GM19463 (cell line): ENCODE measurements at regions not wholly inside any gene's neighbourhood (a gene's known extent, or its start where the extent isn't known, plus 50 kb on each side); places are given as distances from the start of the nearest gene placed in this dataset.
A peak's percentile ranks its signal among the peaks of the same experiment; 100 is the strongest.

Experiments used
- ATAC-seq: cut with Tn5 transposase; IDR thresholded peaks from one replicate; pipeline ENCODE4 v1.9.1; 2021; ENCODE audit warnings: mild to moderate bottlenecking, moderate library complexity; ENCODE audit not compliant: unreplicated experiment

DNA sequence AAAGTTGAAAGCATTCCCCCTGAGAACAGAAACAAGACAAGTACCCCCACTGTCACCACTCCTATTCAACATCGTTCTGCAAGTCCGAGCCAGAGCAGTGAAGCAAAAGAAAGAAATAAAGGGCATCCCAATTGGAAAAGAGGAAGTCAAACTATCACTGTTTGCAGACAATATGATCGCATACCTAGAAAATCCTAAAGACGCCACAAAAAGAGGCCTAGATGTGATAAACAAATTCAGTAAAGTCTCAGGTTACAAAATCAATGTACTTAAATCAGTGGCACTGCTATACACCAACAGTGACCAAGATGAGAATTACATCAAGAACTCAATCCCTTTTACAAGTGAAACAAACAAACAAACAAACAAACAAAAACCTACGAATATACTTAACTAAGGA, 87.7 kb upstream of the COCH start:
- ATAC-seq, result no peak

DNA sequence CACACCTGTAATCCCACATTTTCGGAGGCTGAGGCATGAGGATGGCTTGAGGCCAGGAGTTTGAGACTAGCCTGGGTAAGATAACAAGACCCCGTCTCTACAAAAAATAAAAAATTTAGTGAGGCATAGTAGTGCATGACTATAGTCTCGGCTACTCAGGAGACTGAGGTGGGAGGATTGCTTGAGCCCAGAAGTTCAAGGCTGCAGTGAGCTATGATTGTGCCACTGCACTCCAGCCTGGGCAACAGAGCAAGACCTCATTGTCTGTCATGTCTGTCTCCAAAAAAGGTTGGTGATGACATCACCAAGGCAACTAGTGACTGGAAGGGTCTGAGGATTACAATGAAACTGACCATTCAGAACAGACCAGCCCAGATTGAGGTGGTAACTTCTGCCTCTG, 83.5 kb upstream of the COCH start:
- no peak for ATAC-seq

DNA sequence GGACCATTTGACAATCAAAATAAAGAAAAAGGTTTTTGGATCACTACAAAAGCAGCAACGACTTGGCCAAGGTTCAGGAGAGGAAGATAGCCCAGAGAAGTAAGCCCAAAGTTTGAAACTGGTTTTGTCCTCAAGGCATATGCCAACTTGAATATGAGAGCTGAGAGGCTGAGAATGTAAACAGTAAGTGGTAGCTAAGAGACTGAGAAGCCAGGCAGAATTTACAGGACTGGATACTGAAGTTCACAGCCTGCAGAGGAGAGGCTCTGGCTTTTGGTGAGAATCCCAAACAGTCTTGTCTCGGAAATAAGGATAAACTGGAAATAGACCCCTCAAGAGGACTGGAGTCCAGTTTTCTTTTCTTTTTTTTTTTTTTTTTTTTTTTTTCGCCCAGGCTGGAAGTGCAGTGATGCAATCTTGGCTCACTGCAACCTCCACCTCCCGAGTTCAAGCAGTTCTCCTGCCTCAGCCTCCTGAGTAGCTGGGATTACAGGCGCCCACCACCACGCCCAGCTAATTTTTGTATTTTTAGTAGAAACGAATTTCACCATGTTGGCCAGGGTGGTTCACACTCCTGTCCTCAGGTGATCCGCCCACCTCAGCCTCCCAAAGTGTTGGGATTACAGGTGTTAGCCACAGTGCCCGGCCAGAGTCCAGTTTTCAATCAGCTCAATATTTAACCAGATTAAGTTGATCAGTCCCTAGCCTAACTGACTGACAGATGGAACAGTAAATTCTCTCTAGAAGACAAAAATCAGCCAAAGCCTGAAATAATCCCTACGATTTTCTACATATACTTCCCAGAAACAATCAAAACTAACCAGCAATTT, 82.6 kb upstream of the COCH start:
- no peak for ATAC-seq

GRCh38 chr14:30796707-30797106, 77.7 kb upstream of the COCH start:
- ATAC-seq, result no peak

- no peak for ATAC-seq
These were observed 75.8 kb upstream of the COCH start for GRCh38 chr14:30798516-30798915.

GRCh38 chr14:30798961-30799360, 75.4 kb upstream of the COCH start:
- no peak for ATAC-seq

GRCh38 chr14:30799933-30800332, 74.4 kb upstream of the COCH start:
- ATAC-seq, result peak; percentile 44

DNA sequence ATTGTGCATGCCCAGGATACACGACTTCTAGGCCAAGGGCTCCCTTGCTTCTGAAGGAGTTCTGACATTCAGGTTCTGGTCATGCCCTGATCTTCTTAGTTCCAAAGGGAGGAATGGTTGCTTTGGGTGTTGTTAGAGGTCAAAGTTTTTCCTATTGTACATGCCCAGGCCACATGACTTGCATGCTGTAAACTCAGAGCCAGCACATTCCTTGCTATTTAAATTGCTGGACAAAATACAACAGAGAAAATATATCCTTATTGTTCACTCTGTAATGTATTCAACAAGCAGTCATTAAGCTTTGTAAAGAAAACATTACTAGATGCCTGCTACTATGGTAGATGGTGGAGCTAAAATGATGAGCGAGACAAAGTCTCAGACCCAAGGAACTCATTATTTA, 71.2 kb upstream of the COCH start:
- ATAC-seq, result no peak

- no peak for ATAC-seq
These were observed 69.1 kb upstream of the COCH start for GRCh38 chr14:30805284-30805683.

DNA sequence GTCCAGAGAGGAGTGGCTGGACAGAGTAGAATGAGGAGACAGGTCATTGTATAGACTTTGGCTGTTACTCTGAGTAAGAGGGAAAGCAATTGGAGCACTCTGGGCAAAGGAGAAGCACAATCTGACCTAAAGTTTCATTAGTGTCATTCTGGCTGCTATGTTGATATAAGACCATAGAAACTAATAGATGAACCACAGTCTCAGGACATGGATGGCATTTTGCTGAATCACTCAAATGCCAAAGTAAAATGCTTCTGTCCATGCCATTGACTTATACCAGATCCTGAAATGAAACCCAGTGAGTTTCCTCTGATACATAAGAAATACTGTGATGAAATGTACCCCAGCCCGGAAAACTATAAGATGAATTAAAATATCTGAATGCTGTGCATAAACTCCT, 65.8 kb upstream of the COCH start:
- ATAC-seq, result no peak

DNA sequence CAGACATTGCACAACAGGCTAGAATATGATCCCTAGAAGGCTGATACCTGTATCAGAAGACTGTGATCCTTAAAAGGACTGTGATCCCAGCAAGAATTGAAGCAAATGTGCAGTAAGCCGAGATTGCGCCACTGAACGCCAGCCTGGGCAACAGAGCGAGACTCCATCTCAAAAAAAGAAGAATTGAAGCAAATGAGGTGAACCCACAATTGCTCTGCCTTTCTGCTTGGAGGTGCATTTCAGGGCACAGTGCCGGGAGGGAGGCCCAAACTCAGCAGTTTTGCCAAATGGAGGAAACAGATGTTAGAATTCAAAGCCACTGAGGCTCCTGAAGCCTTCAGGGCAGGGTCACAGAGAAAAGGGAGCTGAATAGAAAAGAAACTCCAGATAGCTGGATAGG, 61.1 kb upstream of the COCH start:
- ATAC-seq, result no peak

DNA sequence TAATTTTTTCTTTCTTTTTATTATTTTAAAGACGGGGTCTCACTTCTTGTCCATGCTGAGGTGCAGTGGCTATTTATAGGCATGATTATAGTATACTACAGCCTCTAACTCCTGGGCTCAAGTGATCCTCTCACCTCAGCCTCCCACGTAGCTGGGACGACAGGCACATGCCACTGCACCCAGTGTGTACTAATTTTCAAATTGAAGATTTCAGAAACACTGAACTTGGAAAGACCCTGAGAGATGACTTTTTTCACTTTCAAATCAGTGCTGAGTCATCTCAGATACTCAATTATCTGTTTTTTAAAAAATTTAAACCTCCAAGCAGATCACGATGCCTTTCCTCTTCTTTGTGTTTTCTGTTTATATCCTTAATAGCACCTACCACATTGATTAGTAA, 53.7 kb upstream of the COCH start:
- no peak for ATAC-seq

GRCh38 chr14:30822080-30822571, 52.2 kb upstream of the COCH start:
- no peak for ATAC-seq
